Stimulated activated effector memory CD8-positive, alpha-beta T cell treated with anti-CD3 and anti-CD28 coated beads, Interleukin-12 subunit alpha, Interleukin-12 subunit beta, amount 100 ng/mL, for 72 hours (primary cell): ENCODE measurements at regions not wholly inside any gene's neighbourhood (a gene's known extent, or its start where the extent isn't known, plus 50 kb on each side); places are given as distances from the start of the nearest gene placed in this dataset.

ENCODE experiments used
- ATAC-seq: fragments of 150-1000 bp; cut with Tn5 transposase; 2 replicates; pipeline ENCODE4 v1.10.0; 2021
- DNase-seq, 2 donors: peaks; one replicate each; pipeline ENCODE4 v3.0.0; 2021 to 2022; ENCODE audit warnings: low spot score in 2 of 2
- H3K27ac Mint-ChIP-seq: one replicate; pipeline ENCODE4 v1.8.0; 2022; ENCODE audit warnings: mild to moderate bottlenecking, mixed read lengths
- H3K36me3 Mint-ChIP-seq: one replicate; pipeline ENCODE4 v1.8.0; 2022; ENCODE audit warnings: mild to moderate bottlenecking, mixed read lengths
- H3K4me1 Mint-ChIP-seq: one replicate; pipeline ENCODE4 v1.8.0; 2022; ENCODE audit warnings: mixed read lengths
- H3K4me3 Mint-ChIP-seq: one replicate; pipeline ENCODE4 v1.8.0; 2022; ENCODE audit warnings: mild to moderate bottlenecking, mixed read lengths
- H3K9me3 Mint-ChIP-seq: one replicate; pipeline ENCODE4 v1.8.0; 2022; ENCODE audit warnings: mixed read lengths

GRCh38 chr2:209046163-209046562 lies 377.7 kb upstream of the MAP2 start:
- Mint-ChIP-seq H3K27ac (no peak overlapping the region), H3K4me3 (no peak overlapping the region), H3K4me1 (no peaks in the 10 kb centered on the region), H3K9me3 (no peaks in the 10 kb centered on the region), H3K36me3 (no peaks in the 10 kb centered on the region)
- DNase-seq (no peak), ATAC-seq (no peak)

- no peak for ATAC-seq
- Mint-ChIP-seq H3K4me3 (no peak overlapping the region), H3K27ac (no peak overlapping the region), H3K36me3 (no peaks in the 10 kb centered on the region), H3K9me3 (peaks cover 5% of the 10 kb centered on the region), H3K4me1 (no peaks in the 10 kb centered on the region)
- DNase-seq: no peak
These were observed 374.2 kb upstream of the MAP2 start for GRCh38 chr2:209049608-209050007.

GRCh38 chr2:209062210-209062609 lies 361.6 kb upstream of the MAP2 start:
- Mint-ChIP-seq H3K27ac (no peak overlapping the region), H3K9me3 (peaks cover 12% of the 10 kb centered on the region), H3K36me3 (no peaks in the 10 kb centered on the region), H3K4me1 (no peaks in the 10 kb centered on the region), H3K4me3 (no peak overlapping the region)
- no peak for DNase-seq
- ATAC-seq: no peak

GRCh38 chr2:209070262-209070661 lies 353.6 kb upstream of the MAP2 start:
- DNase-seq: no peak
- H3K4me1 Mint-ChIP-seq: no peaks in the 10 kb centered on the region

GRCh38 chr2:209073151-209073550 lies 350.7 kb upstream of the MAP2 start:
- ATAC-seq (no peak), DNase-seq (no peak)
- Mint-ChIP-seq H3K9me3 (peaks cover 20% of the 10 kb centered on the region), H3K36me3 (no peaks in the 10 kb centered on the region), H3K4me3 (no peak overlapping the region), H3K27ac (no peak overlapping the region), H3K4me1 (no peaks in the 10 kb centered on the region)

More at GRCh38 chr2:209070262-209070661, 353.6 kb upstream of the MAP2 start:
- Mint-ChIP-seq H3K9me3 (peaks cover 16% of the 10 kb centered on the region), H3K4me3 (no peak overlapping the region), H3K36me3 (no peaks in the 10 kb centered on the region), H3K27ac (no peak overlapping the region)
- no peak for ATAC-seq

- H3K4me3 Mint-ChIP-seq: no peak overlapping the region
- no peak overlapping the region for H3K27ac Mint-ChIP-seq
- peaks cover 20% of the 10 kb centered on the region for H3K9me3 Mint-ChIP-seq
- no peaks in the 10 kb centered on the region for H3K4me1 Mint-ChIP-seq
- ATAC-seq: no peak
- H3K36me3 Mint-ChIP-seq: no peaks in the 10 kb centered on the region
- DNase-seq: no peak
These were observed 349.1 kb upstream of the MAP2 start for GRCh38 chr2:209074711-209075110.

GRCh38 chr2:209076151-209076550 lies 347.7 kb upstream of the MAP2 start:
- ATAC-seq: no peak
- Mint-ChIP-seq H3K9me3 (peaks cover 14% of the 10 kb centered on the region), H3K36me3 (no peaks in the 10 kb centered on the region), H3K4me3 (no peak overlapping the region), H3K4me1 (no peaks in the 10 kb centered on the region), H3K27ac (no peak overlapping the region)
- DNase-seq: no peak

GRCh38 chr2:209086761-209087160 lies 337.1 kb upstream of the MAP2 start:
- Mint-ChIP-seq H3K4me3 (no peak overlapping the region), H3K9me3 (no peaks in the 10 kb centered on the region), H3K36me3 (no peaks in the 10 kb centered on the region), H3K4me1 (no peaks in the 10 kb centered on the region), H3K27ac (no peak overlapping the region)
- DNase-seq (no peak), ATAC-seq (no peak)

- Mint-ChIP-seq H3K9me3 (peaks cover 8% of the 10 kb centered on the region), H3K36me3 (no peaks in the 10 kb centered on the region), H3K4me3 (no peak overlapping the region), H3K27ac (no peak overlapping the region), H3K4me1 (no peaks in the 10 kb centered on the region)
- DNase-seq (no peak), ATAC-seq (no peak)
These were observed 332.8 kb upstream of the MAP2 start for GRCh38 chr2:209091056-209091455.

GRCh38 chr2:209094221-209094620 lies 329.6 kb upstream of the MAP2 start:
- H3K36me3 Mint-ChIP-seq: no peaks in the 10 kb centered on the region
- H3K9me3 Mint-ChIP-seq: peaks cover 8% of the 10 kb centered on the region
- ATAC-seq (no peak), DNase-seq (no peak)
- H3K27ac Mint-ChIP-seq: no peak overlapping the region
- no peak overlapping the region for H3K4me3 Mint-ChIP-seq
- H3K4me1 Mint-ChIP-seq: no peaks in the 10 kb centered on the region

- DNase-seq (no peak), ATAC-seq (no peak)
- Mint-ChIP-seq H3K36me3 (no peaks in the 10 kb centered on the region), H3K27ac (no peak overlapping the region), H3K4me3 (no peak overlapping the region), H3K9me3 (peaks cover 8% of the 10 kb centered on the region), H3K4me1 (no peaks in the 10 kb centered on the region)
These were observed 328.4 kb upstream of the MAP2 start for GRCh38 chr2:209095432-209095831.

GRCh38 chr2:209097168-209097567 lies 326.7 kb upstream of the MAP2 start:
- H3K36me3 Mint-ChIP-seq: no peaks in the 10 kb centered on the region
- ATAC-seq (no peak), DNase-seq (no peak)
- no peak overlapping the region for H3K27ac Mint-ChIP-seq
- no peak overlapping the region for H3K4me3 Mint-ChIP-seq
- peaks cover 13% of the 10 kb centered on the region for H3K9me3 Mint-ChIP-seq
- H3K4me1 Mint-ChIP-seq: no peaks in the 10 kb centered on the region

- H3K4me1 Mint-ChIP-seq: no peaks in the 10 kb centered on the region
- H3K27ac Mint-ChIP-seq: no peak overlapping the region
- ATAC-seq (no peak), DNase-seq (no peak)
- no peaks in the 10 kb centered on the region for H3K36me3 Mint-ChIP-seq
- H3K9me3 Mint-ChIP-seq: peaks cover 30% of the 10 kb centered on the region
- no peak overlapping the region for H3K4me3 Mint-ChIP-seq
These were observed 321.5 kb upstream of the MAP2 start for GRCh38 chr2:209102319-209102718.

GRCh38 chr2:209113026-209113425 lies 310.8 kb upstream of the MAP2 start:
- peaks cover 8% of the 10 kb centered on the region for H3K9me3 Mint-ChIP-seq
- no peak for ATAC-seq
- H3K27ac Mint-ChIP-seq: no peak overlapping the region

GRCh38 chr2:209114588-209115240 lies 309.1 kb upstream of the MAP2 start:
- H3K4me3 Mint-ChIP-seq: no peak overlapping the region
- no peak overlapping the region for H3K27ac Mint-ChIP-seq
- ATAC-seq (no peak), DNase-seq (no peak)
- H3K4me1 Mint-ChIP-seq: no peaks in the 10 kb centered on the region
- peaks cover 8% of the 10 kb centered on the region for H3K9me3 Mint-ChIP-seq
- H3K36me3 Mint-ChIP-seq: no peaks in the 10 kb centered on the region

More at GRCh38 chr2:209113026-209113425, 310.8 kb upstream of the MAP2 start:
- no peak overlapping the region for H3K4me3 Mint-ChIP-seq
- H3K36me3 Mint-ChIP-seq: no peaks in the 10 kb centered on the region
- no peak for DNase-seq
- no peaks in the 10 kb centered on the region for H3K4me1 Mint-ChIP-seq

GRCh38 chr2:209121691-209122090 lies 302.2 kb upstream of the MAP2 start:
- DNase-seq: no peak
- Mint-ChIP-seq H3K4me1 (no peaks in the 10 kb centered on the region), H3K4me3 (no peak overlapping the region), H3K27ac (no peak overlapping the region), H3K9me3 (peaks cover 18% of the 10 kb centered on the region), H3K36me3 (no peaks in the 10 kb centered on the region)
- ATAC-seq: no peak

GRCh38 chr2:209125291-209125690 lies 298.6 kb upstream of the MAP2 start:
- no peak for DNase-seq
- no peaks in the 10 kb centered on the region for H3K36me3 Mint-ChIP-seq

More at GRCh38 chr2:209125291-209125690, 298.6 kb upstream of the MAP2 start:
- no peak for ATAC-seq
- Mint-ChIP-seq H3K9me3 (peaks cover 11% of the 10 kb centered on the region), H3K4me1 (no peaks in the 10 kb centered on the region), H3K4me3 (no peak overlapping the region), H3K27ac (no peak overlapping the region)
